HG03066 (cell line): ENCODE measurements at regions not wholly inside any gene's neighbourhood (a gene's known extent, or its start where the extent isn't known, plus 50 kb on each side); places are given as distances from the start of the nearest gene placed in this dataset.

ENCODE experiments used
- ATAC-seq: cut with Tn5 transposase; IDR thresholded peaks from one replicate; pipeline ENCODE4 v1.9.1; 2021; ENCODE audit warnings: low read depth; ENCODE audit not compliant: unreplicated experiment

DNA sequence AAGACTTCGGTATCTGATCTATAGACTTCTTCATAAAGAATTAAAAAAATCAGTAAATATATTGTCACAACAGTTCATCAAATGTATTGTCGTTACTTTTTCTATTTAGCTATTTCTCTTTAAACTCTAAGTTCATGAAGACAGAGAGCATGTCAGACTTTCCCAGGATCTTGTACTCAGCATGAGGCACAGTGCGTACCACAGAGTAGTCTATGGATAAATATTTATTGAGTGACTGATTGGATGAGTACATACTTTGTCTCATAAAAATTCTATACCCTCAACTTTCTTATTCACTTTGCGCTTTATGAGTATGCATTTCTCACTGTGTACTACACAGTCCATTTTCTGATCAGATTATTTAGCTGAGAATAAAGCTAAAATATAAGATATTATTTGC lies 1284.4 kb upstream of the ADGRB3 start:
- ATAC-seq, result no peak

DNA sequence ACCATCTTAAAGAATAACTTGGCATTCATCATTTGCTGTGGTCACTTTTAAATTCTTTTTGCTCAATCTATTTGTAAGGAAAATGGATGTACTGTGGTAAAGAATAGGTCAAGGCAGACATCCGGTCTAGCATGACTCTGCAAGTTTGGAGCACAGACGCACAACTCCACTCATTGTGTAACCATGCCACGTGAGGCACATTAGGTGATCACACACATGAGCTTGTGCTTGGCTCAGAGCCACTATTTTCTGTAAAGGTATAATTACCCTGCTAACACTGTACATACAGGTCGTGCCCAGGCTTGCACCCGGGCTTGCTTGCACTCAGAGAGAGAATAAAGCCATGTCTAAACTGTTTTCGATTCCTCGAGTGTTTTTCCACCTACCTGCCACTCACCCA lies 1289.1 kb upstream of the ADGRB3 start:
- no peak for ATAC-seq

DNA sequence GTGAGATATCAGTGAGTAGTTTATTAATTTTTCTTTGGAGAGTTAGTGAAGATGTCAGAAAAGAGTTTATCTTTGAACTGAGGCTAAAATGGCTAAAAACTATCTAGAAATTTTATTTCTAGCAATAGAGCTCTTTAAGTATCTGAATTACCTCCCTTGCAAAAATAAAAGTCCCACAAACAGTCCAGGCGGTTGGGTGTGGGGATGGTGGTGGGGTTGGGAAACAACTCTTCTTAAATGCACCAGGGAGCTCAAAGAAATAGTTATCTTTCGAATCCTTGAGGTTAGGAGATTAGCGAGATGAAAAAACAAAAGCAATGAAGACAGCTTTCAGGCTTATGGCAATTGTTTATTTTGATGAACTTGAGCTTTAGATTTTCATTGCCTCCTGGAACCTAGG lies 1299.1 kb upstream of the ADGRB3 start:
- ATAC-seq, result no peak

DNA sequence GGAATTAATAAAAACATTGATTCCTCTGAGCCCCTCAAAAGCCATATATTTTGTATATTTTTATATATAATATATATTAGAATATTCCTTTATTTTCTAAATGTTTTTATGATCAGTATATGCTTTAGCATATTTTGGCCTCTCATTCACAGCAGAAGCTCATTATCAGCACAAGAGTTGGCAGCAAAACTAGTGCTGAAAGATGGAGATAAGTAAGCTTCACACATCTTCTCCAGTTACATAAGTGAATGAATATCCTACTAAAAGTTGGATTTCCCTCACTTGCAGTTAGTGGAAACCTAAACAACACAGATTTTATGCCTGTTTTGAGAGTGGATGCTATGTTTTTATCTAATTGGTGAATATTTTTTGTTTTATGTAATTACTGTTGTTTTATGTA lies 1303.8 kb upstream of the ADGRB3 start:
- no peak for ATAC-seq

DNA sequence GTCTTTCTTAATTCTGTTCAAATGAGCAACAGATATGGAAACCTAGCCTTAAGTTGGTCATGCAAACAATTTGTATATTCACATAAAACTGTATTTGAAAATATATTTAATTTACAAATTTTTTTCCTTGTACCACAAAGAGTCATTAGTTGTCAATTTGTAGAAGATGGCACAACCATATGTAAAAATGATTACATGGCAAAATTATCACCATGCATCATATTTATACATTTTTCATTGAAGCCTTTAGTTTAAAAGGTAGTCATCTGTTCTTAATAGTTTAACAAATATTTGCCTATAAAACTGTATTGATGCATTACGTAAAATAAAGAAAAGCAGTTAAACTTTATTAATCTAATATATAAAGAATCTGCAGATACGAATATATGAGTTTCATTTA lies 1306.8 kb upstream of the ADGRB3 start:
- no peak for ATAC-seq

DNA sequence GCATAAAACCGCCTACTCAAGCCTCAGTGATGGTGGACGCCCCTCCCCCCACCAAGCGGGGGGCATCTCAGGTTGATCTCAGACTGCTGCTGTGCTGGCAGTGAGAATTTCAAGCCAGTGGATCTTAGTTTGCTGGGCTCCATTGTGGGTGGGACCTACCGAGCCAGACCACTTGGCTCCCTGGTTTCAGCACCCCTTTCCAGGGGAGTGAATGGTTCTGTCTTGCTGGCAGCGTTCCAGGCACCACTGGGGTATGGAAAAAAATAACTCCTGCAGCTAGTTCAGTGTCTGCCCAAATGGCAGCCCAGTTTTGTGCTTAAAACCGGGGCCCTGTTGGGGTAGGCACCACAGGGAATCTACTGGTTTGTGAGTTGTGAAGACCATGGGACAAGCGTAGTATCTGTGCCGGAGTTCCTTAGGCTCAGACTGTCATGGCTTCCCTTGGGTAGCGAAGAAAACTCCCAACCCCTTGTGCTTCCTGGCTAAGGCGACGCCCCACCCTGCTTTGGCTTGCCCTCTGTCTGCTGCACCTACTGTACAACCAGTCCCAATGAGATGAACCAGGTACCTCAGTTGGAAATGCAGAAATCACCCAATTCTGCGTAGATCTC lies 1334.5 kb upstream of the ADGRB3 start:
- ATAC-seq, result no peak

DNA sequence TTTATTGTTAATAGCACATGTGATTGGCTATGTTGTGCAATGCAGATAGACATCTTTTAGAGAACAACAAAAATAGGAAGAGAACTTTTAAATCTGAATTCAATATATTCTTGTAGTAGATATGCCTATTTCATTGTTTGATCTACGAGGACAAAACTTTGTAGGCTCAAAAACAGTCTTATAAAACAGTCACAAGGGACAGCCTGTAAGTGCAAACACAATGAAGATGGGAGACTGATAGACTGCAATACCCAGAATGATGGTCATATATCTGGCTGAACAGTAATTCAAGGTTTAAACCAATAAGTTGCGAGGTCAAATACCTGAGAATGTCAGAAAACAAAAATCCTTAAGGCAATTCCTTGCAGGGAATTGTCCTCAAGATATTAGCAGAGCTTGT lies 1342.9 kb upstream of the ADGRB3 start:
- ATAC-seq, result no peak

DNA sequence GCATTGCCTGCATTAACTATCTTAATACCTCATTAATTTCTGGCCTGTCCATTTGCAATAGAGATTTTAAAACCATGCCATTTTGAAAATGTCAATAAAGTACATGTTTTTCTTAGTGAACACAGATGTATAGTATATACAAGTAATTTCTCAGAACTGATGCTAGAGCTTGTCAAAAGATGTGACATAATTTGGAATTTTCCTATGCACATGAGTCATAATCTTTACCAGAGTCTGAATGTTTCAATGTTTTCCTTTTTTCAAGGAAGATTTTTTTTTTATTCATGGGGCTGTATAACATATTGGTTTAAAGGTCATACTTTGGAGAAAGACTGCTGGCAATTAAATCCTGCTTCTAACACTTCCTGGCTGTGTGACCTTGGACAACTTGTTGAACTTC lies 1347.5 kb upstream of the ADGRB3 start:
- no peak for ATAC-seq

DNA sequence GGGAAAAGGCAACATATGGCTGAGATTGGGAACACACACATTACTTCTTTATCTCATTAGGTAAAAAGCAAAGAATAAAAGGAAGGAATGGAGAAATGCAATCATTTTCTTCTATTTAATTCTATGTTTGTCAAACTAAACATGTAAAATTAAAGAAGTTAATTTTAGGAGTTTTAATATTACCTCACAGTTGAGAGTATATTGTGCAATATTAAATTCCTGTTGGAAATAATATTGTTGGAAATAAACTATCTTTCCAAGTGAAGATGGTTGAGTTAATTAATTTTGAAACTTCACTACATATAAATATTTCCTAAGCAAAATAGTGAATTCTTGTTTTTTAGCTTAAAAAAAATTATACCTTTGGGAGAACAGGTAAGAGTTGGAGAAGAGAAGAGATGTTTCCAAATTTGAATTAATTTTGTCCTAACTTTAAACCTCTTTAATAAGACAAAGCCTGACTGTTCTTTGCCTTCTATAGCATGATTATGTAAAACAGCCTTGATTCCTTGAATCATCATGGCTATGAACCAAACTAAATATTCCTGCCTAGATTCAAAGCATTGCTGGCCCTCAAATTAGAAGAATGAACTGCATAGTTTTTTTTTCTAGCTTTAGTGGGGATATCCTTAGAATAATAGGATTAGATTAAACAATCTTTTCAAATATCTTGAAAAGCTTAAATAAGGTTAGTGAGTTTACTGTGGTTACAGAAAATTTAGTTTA lies 1349.1 kb upstream of the ADGRB3 start:
- no peak for ATAC-seq

DNA sequence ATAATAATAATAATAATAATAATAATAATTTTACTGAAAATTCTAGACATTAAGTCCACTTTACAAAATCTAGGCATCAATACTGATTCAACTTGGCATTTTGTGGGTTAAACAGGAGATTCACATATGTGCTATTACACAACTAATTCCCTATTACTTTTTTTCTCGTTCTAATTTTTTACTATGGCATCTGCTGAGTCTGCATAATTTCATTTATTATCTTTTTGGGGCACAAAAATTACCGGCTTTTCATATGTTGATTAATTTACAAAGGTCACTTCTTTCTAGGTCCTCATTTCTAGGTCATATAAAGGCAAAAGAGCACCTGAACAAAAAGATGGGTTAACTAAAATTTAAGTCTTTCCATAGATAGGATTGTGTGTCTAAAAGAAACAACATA lies 1357.8 kb upstream of the ADGRB3 start:
- ATAC-seq, result no peak

DNA sequence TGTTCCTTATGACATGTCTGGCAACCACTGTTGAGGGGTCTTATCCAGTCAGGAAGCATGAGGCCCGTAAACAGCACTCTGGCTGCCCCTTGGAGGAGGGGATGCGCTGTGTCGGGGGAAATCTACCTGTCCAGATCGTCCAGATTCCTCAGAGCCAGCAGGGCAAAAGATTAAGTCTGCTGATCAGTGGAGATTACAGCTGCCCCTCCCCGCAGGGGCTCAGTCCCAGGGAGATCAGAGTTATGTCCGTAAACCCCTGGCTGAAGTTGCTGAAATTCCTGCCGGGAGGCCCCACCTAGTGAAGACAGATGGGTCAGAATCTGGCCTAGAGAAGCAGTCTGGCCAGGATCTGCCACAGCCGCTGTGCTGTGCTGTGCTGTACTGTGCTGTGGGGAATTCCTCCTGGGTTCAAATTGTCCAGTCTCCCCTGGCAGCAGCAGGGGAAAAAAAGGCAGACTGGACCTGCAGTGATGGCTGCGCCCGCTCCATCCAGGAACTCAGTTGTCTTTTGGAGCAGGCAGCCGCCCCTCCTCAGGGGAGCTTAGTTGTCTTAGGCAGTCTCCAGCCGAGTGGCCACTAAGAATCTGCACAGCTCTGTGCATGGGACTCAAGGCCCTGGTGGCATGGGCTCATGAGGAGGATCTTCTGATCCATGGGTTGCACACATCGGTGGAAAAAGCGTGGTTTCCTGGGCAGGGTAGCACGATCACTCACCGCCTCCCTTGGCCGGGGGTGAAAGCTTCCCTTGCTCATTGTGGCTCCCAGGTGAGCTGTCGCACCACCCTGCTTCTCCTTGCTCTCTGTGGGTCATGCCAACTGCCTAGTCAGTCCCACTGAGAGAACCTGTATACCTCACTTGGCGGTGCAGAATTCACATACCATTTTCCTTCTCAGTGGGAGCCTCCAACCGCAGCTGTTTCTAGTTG lies 1368.8 kb upstream of the ADGRB3 start:
- no peak for ATAC-seq

DNA sequence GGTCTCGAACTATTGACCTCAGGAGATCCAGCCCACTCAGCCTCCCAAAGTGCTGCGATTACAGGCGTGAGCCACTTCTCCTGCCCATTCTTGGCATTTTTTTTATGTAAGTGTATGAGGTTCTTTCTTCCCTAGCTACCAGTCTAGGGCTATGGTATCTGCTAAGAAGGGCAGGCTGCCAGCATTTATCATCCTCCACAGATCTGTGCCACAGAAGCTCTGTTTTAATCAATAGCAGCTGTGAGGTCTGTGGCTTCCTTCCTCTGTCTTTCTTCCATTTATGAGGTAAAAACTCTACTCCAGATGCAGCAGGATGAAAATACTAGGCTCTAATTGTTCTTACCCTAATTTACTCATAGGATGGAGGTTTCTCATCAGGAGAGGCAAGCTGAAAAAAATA lies 1382.4 kb upstream of the ADGRB3 start:
- ATAC-seq, result no peak

DNA sequence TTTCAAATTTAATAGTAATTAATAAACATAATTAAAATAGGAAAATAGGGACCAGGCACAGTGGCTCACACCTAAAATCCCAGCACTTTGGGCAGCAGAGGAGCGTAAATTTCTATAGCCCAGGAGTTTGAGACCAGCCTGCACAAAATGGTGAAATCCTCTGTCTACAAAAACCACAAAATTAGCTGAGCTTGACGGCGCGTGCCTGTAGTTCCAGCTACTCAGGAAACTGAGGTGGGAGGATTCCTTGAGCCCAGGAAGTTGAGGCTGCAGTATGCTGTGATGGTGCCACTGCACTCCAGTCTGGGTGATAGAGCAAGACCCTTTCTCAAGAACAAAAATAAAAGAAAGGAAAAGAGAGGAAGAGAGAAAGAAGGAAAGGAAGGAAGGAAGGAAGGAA lies 1387.0 kb upstream of the ADGRB3 start:
- no peak for ATAC-seq

DNA sequence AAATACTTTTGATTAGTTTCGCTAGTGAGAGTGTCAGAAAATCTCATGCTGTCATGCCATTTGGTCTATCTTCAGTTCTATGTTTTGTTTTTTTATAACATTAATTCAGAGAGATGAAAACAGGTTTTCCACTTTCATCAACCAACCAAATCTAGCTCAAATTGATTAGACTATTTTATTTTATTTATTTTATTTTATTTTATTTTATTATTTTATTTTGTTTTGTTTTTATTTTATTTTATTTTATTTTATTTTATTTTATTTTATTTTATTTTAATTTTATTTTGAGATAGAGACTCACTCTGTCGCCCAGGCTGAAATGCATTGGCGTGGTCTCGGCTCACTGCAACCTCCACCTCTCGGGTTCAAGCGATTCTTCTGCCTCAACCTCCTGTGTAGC lies 1391.0 kb upstream of the ADGRB3 start:
- ATAC-seq, result no peak

DNA sequence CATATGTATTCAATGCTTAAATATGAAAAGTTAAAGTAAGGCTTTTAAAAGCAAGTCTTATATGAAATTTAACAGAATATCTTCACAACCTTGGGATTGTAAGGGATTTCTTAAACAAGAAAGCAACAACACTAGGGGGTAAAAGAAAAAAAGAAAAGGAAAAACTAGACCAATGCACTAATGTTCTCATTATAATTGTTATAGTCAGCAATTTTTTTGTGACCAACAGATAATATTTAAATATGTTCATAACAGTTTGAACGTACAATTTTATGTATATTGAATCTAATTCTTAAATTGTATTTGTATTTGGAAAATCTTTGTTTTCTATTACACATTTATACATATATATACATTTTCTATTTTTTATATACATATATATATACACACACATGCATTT lies 1397.8 kb upstream of the ADGRB3 start:
- no peak for ATAC-seq

DNA sequence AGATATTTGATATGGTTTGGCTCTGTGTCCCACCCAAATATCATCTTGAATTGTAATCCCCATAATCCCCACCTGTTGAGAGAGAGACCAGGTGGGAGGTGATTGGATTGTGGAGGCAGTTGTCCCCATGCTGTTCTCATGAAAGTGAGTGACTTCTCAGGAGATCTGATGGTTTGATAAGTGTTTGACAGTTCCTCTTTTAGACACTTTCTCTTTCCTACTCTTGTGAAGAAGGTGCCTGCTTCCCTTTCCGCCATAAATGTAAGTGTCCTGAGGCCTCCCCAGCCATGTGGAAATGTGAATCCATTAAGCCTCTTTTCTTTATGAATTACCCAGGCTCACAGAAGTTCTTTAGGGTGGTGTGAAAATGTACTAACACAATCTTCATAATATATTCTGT lies 1404.0 kb upstream of the ADGRB3 start:
- no peak for ATAC-seq

DNA sequence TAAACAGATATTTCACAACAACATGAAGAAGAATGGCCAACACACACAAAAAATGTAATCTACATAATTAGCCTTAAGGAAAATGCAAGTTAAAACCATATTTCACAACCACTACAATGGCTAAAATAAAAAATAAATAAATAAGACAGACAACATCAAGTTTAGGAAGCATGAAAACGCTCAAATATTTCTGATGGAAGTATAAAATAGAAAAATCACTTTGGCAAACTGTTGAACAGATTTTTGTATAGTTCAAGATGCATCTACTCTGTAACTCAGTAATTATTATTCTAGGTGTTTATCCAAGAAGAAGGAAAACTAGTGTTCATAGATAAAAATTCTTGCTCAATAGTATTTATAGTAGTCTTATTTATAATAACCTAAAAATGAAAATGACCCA lies 1410.1 kb upstream of the ADGRB3 start:
- no peak for ATAC-seq

DNA sequence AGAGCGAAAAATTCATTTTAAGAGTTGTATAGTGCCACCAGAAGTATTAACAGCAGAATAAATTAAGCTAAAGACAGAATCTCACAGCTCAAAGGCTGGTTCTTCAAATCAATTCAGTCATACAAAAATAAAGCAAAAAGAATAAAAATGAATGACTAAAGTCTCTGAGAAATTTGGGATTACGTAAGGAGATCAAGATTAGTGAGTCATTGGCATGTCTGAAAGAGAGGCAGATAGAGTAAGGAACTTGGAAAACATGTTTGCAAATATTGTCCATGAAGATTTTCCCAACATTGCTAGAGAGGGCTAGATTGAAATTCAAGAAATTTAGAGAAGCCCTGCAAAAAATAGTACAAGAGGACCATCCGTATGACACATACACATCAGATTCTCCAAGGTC lies 1413.9 kb upstream of the ADGRB3 start:
- ATAC-seq, result no peak

DNA sequence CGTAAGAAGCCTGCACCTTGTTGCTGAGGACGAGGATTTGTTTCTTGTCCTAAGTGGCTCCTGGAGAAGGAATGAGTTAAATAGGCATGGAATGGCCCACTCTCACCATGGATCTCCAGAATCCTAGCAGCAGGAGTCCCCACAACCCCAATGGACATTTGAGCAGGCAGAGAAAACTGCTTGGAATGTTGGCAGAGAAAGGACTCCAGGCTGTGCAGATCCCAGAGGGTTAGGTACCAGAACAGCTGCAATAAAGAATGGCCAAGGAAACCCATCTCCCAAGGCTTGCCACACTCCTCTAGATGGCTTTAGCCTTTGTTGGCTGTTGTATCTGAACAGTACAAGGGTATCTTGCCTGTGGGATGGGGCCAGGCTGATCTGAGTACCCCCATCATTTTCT lies 1415.7 kb upstream of the ADGRB3 start:
- no peak for ATAC-seq

DNA sequence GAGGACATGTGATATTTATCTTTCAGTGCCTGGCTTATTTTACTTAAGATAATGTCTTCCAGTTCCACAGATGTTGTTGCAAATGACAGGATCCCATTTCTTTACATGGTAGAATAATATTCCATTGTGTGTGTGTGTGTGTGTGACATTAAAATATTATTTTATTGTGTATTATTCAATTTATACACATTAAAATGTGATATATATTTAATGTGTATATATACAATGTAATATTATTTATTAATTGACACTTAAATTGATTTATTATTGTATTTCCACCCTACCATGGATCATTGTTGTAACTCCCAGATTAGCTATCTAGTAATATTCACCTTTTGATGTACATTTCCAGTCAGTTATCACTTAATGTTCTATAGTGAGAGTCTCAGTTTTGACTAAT lies 1422.5 kb upstream of the ADGRB3 start:
- ATAC-seq, result no peak

DNA sequence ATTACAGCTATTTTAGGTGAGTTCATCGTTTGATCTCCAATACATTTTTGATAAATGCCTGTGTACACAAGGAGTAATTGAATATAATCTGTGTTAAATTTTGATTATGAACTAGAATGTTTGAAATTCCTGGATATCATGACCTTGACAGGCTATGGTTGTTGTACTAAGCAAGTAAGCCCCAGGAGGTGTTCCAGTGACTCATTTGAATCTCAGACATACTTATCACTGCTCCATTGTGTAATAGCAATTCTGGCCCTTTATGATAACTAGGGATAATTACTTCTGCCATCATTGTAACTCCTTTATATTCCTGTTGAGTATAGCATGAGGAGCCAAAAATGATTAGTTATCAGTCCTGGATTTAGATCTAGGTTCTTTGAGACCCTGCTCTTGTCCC lies 1424.6 kb upstream of the ADGRB3 start:
- ATAC-seq, result no peak

DNA sequence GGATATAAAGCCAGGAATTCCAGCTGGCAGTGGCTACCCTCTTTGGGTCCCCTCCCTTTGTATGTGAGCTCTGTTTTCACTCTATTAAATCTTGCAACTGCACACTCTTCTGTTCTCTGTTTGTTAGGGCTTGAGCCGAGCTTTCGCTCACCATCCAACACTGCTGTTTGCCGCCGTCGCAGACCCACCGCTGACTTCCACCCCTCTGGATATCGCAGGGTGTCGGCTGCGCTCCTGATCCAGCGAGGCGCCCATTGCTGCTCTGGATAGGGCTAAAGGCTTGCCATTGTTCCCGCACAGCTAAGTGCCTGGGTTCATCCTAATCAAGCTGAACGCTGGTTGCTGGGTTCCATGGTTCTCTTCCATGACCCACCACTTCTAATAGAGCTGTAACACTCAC lies 1433.5 kb upstream of the ADGRB3 start:
- no peak for ATAC-seq
